ENCODE measurements at regions not wholly inside any gene's neighbourhood (a gene's known extent, or its start where the extent isn't known, plus 50 kb on each side); places are given as distances from the start of the nearest gene placed in this dataset.

DNA sequence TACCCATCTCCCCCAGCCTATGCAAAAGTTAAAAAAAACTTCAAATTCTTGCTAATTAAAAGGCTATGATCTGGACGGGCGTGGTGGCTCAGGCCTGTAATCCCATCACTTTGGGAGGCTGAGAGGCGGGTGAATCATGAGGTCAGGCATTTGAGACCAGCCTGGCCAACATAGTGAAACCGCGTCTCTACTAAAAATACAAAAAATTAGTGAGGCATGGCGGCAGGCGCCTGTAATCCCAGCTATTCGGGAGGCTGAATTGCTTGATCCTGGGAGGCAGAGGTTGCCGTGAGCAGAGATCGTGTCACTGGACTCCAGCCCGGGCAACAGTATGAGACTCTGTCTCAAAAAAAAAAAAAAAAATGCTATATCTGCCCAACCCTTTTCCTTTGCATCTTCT is 925.4 kb downstream of the GALC start:
- no peaks in the 10 kb centered on the region for H3K9me3 ChIP-seq (replicated peaks)
- no peaks in the 10 kb centered on the region for H3K27me3 ChIP-seq (ENCODE audit: low read depth)
- no peaks in the 10 kb centered on the region for H3K36me3 ChIP-seq
- H3K4me3 ChIP-seq: no peak overlapping the region
- H3K27ac ChIP-seq (replicated peaks): no peak overlapping the region
- no peak for DNase-seq
- intact Hi-C loops (cut with micrococcal nuclease): no loop called here
- no peaks in the 10 kb centered on the region for H3K4me1 ChIP-seq
- TF ChIP-seq CTCF (IDR thresholded peaks at IDR 0.05; ENCODE audit: borderline replicate concordance): no peak

DNA sequence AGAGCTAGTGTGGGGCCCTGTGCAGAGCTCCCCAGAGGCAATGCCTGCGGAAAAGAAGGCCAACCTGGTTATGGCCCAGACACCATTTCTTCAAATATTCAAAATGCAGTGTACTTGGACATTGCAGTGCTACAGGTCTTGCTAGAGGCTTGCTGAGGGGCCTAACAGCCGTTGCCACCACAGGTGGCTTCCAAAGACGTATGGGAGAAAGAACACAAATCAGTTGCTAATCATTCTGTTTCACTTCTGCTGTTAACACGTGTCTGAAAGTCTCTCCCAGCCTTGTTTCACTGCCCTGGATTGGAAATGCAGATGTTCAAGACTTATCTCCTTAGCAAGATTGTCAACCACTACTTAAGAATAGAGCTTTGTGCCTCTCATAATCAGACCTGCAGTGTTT is 925.9 kb downstream of the GALC start:
- intact Hi-C loops (cut with micrococcal nuclease): no loop called here

GRCh38 chr14:87066221-87066817 is 926.7 kb downstream of the GALC start:
- no peaks in the 10 kb centered on the region for H3K27me3 ChIP-seq (ENCODE audit: low read depth)
- DNase-seq: no peak
- TF ChIP-seq CTCF (IDR thresholded peaks at IDR 0.05; ENCODE audit: borderline replicate concordance): no peak
- H3K4me3 ChIP-seq: no peak overlapping the region
- H3K27ac ChIP-seq (replicated peaks): no peak overlapping the region
- no peaks in the 10 kb centered on the region for H3K4me1 ChIP-seq
- intact Hi-C loops (cut with micrococcal nuclease): no loop called here
- H3K36me3 ChIP-seq: no peaks in the 10 kb centered on the region
- no peaks in the 10 kb centered on the region for H3K9me3 ChIP-seq (replicated peaks)

More for the DNA sequence above, 925.9 kb downstream of the GALC start:
- Histone ChIP-seq H3K4me1 (no peaks in the 10 kb centered on the region), H3K27ac (replicated peaks) (no peak overlapping the region), H3K9me3 (replicated peaks) (no peaks in the 10 kb centered on the region), H3K36me3 (no peaks in the 10 kb centered on the region), H3K4me3 (no peak overlapping the region), H3K27me3 (ENCODE audit: low read depth) (no peaks in the 10 kb centered on the region)
- DNase-seq: no peak
- TF ChIP-seq CTCF (IDR thresholded peaks at IDR 0.05; ENCODE audit: borderline replicate concordance): no peak

DNA sequence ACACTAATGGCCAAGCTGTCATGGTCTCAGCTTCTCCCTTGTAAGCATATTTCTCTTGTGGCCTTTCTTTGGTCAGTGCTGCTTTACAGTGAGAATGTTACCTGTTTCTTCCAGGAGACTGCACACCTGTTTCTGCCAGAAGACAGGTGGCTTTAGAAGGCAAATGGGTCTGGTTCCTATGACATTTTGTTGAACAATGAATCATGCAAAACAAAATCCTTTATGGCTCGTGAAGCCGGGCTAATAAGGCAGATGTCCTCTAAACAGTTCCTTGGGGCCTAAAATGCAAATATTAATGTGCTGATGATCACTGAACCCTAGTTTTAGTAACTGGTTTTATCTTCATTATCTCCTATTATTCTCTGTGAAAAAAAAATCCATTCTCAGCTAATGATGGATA is 927.6 kb downstream of the GALC start:
- Histone ChIP-seq H3K9me3 (replicated peaks) (no peaks in the 10 kb centered on the region), H3K27me3 (ENCODE audit: low read depth) (no peaks in the 10 kb centered on the region), H3K4me1 (no peaks in the 10 kb centered on the region), H3K4me3 (no peak overlapping the region), H3K36me3 (no peaks in the 10 kb centered on the region), H3K27ac (replicated peaks) (no peak overlapping the region)
- TF ChIP-seq CTCF (IDR thresholded peaks at IDR 0.05; ENCODE audit: borderline replicate concordance): no peak
- no peak for DNase-seq
- intact Hi-C loops (cut with micrococcal nuclease): no loop called here

DNA sequence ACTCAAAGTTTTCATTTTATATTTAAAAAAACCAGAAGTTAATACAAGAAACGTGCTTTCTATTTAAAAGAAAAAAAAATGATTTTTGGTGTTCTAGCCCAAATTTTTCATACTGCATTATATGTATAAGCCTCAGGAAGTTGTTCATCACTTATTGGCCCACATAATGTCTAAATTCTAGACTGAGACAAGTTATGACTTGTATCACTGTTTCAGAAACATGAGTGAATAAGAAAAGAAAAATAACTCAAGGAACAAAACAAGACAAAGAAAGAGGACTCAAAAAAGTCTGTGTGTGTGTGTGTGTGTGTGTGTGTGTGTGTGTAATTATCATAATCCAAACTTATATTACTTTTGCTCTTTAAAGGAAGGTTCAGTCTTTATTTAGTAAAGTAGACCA is 929.8 kb downstream of the GALC start:
- no peak for TF ChIP-seq CTCF (IDR thresholded peaks at IDR 0.05; ENCODE audit: borderline replicate concordance)
- Histone ChIP-seq H3K27ac (replicated peaks) (no peak overlapping the region), H3K4me3 (no peak overlapping the region), H3K27me3 (ENCODE audit: low read depth) (no peaks in the 10 kb centered on the region), H3K4me1 (no peaks in the 10 kb centered on the region), H3K36me3 (no peaks in the 10 kb centered on the region), H3K9me3 (replicated peaks) (no peaks in the 10 kb centered on the region)
- no peak for DNase-seq
- intact Hi-C loops (cut with micrococcal nuclease): no loop called here
